Stimulated activated CD8-positive, alpha-beta memory T cell treated with anti-CD3 and anti-CD28 coated beads, Interleukin-15, amount 100 ng/mL, for 4 hours (primary cell): ENCODE measurements at regions not wholly inside any gene's neighbourhood (a gene's known extent, or its start where the extent isn't known, plus 50 kb on each side); places are given as distances from the start of the nearest gene placed in this dataset.
A peak's percentile ranks its signal among the peaks of the same experiment; 100 is the strongest.

Source experiments
- DNase-seq, 2 donors: peaks; one replicate each; pipeline ENCODE4 v3.0.0-alpha.2; 2020; ENCODE audit warnings: low read depth in 2 of 2

DNA sequence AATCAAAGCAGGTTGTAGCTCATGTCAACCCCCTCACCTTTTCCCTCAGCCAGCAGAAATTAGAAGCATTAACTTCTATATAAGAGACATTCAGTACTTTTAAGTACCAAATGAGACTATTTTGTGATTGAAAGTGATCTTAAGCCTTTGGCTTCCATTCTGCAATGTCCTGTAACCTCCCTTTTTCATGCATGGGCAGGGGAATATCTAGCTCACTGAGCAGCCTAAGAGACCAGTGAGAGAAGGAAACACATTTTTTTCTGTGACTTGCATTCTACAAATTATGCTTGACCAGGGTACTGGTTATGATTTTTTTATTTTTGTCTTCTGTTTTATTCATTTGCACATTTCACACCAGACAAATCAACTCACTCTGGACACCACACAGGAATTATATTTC is 369.6 kb downstream of the KCTD12 start:
- no peak for DNase-seq

- no peak for DNase-seq
Observed at GRCh38 chr13:76516013-76516412, 370.2 kb downstream of the KCTD12 start.

- no peak for DNase-seq
Observed at GRCh38 chr13:76512721-76513145, 373.5 kb downstream of the KCTD12 start.

DNA sequence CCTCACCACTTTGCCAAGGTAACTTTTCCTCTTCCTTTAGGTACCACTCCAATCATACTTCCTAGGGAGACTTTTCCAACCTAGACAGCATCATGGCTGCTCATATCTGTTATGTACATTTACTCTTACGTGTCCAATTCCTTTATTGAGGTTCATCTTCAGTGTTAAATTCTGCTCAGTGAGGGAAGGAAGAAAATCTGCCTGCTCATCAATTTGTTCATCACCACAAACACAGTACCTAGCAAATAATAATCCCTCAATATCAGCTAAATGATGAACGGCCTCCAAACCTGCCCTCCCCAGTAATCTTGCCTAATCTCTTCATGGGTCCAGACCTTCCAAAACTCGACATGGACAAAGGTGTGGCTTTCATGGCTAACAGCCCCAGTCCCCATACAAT is 380.8 kb downstream of the KCTD12 start:
- no peak for DNase-seq

DNA sequence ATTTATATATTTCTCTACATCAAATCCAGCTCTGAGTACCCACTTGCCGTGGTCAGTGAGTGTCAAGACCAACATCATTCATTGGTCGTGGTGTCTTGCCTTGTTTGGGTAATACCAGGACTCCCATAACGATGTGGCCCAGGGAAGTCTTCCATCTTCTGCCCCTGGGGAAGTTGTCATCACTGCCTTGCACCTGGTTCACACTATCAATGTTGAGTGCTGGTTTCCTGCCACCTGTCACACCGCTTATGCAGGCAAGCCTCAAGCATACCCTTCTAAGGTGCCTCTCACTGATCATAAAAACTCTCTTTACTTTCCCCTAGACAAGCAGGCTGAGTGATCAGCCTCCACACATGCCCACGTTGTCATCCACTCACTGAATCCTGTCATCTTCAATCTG is 382.4 kb downstream of the KCTD12 start:
- no peak for DNase-seq

DNA sequence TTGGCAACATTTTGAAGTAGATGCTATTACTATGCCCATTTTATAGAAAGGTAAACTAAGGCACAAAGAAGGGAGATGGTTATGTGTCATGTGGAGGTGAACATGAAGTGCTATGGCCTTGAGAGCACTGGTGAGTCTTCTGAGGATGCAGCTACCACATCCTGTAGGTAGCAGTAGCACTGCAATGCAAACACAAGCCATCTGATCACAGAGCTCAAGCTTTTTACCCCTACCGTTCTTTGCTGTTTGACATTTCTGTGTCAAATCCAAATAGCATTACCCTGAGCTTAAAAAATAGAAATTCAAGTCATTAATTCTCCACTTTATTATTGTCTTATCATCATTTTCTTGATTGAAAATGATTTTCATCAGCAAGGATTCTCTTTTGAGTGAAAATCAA is 382.9 kb downstream of the KCTD12 start:
- no peak for DNase-seq

- no peak for DNase-seq
Observed at GRCh38 chr13:76500894-76501293, 385.3 kb downstream of the KCTD12 start.

DNA sequence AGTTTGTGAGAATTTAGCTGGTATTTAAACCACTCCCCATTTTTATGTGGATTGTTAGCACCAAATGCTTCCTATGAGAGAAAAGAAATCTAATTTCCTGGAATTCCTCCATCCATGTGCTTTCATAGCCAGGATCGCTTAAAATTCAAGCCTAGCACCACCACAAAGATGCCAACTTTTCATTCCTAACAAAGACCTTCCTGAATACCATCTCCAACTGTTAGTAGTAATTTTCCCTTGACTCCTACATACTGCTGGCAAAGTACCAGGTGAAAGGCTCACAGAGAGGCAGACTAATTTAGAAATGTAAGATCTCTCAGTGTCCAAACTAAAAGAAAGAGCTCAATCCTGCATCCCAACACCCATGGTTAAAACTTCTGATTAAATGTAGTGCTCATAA is 386.3 kb downstream of the KCTD12 start:
- no peak for DNase-seq

DNA sequence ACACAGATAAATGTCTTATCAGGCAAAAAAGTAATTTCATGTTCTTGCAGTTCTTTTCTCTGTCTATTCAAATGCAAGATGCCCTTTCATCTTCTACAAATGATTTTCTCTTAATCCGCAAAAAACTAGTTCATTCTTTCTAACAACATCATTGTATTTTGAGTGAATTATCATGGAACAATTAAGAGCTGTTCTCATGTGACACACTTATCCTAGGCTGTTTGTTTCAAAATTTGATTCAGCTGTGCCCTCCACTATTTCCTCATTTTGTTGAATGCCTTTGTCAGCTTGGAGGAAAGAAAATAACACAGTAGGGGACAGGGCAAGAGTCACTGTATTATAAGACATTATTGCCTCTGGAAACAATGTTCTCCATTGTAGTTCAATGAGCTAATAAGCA is 396.9 kb downstream of the KCTD12 start:
- DNase-seq: no peak

DNA sequence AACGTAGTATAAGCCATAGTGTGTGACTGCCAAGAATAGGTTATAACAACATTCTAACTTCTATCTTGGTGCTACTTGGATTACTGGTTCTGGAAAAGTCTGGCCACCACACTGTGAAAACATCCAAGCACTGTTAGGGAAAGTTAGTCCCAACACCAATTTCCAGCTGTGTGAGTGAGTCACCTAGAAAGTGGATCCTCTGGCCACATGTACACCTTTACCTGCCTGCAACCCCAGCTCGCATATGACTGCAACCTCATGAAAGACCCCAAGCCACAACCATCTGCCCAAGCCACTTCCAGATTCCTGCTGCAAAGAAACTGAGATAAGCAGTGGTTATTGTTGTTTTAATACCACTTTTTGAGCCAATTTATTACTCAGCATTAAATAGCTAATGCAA is 404.5 kb downstream of the KCTD12 start:
- no peak for DNase-seq

GRCh38 chr13:76474966-76475365 is 411.2 kb downstream of the KCTD12 start:
- no peak for DNase-seq

GRCh38 chr13:76474356-76474755 is 411.8 kb downstream of the KCTD12 start:
- no peak for DNase-seq

- peak in 1 of 2 donors; percentile 42 for DNase-seq
Observed at GRCh38 chr13:76473552-76474134, 412.6 kb downstream of the KCTD12 start.

DNA sequence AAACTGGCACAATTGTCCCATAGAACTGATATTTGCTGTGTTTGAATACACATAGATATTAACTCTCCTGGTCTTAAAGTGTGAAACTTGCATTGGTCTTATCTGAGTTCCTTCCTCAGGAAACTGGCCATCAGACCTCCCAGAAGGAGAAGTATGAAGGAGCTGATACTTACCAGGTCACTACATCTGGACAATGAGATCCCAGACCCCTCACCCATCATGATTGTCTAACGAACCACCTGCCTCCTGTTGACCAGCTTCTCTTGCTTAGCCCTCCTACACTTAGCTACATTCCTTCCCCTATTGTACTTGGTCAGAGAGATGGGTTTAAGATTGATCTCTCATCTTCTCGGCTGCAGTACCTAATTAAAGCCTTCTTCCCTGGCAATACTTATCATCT is 413.3 kb downstream of the KCTD12 start:
- DNase-seq: no peak

DNA sequence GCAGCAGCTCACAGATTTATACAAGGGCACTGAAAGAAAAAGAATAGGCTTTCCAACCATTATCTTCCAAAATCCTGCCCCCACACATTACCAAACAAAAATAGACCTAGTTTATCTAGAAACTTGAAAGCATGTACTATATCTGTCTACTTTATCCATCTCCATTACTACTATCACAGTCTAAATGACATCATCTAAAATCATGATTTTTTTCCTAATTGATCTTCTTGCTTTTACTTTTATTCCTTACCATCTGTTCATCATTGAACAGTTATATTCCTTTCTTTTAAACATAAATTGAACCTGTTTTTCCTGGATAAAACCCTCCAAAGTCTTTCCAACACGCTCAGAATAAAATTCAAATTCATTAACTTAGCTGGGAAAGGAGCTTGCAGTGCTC is 414.7 kb downstream of the KCTD12 start:
- DNase-seq: no peak

GRCh38 chr13:76470991-76471390 is 415.2 kb downstream of the KCTD12 start:
- no peak for DNase-seq

- no peak for DNase-seq
Observed at GRCh38 chr13:76466043-76466442, 420.2 kb downstream of the KCTD12 start.

DNA sequence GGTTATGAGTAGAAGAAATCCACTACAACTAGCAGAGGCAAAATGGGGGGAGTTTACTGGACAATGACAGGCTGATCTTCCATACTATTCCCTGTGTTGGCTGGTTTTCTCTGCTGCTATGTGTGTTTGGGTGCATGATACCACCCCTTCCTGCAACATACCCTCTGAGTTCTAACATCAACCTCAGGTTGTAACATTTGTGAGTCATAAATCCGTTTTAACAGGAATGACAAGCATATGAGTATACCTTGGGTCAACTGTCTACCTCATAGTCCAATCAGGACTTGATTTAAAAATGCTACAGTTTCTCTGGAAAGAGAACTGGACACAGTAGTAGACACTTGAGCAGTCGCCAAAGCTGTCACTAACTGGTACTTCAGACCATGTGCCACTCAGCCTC is 422.9 kb downstream of the KCTD12 start:
- no peak for DNase-seq

DNA sequence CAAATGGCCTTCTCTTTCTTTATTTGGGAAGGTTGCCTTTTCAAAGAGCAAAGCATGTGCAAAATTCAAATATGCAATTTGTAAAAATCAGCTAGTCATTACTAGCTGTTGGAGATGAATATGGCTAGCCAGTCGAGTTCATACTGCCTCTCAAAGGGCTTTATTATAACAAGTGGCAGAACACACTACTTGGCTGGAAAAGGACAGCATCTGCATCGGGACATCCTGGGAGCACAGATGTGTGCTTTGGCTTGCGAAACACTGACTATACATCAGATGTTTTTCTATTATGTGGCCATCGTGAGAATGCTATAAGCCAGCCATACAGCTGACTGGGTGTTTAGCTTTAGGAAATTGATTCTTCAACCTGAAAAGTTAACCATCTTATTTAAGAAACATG is 424.2 kb downstream of the KCTD12 start:
- DNase-seq: no peak

- no peak for DNase-seq
Observed at GRCh38 chr13:76461484-76461883, 424.7 kb downstream of the KCTD12 start.

DNA sequence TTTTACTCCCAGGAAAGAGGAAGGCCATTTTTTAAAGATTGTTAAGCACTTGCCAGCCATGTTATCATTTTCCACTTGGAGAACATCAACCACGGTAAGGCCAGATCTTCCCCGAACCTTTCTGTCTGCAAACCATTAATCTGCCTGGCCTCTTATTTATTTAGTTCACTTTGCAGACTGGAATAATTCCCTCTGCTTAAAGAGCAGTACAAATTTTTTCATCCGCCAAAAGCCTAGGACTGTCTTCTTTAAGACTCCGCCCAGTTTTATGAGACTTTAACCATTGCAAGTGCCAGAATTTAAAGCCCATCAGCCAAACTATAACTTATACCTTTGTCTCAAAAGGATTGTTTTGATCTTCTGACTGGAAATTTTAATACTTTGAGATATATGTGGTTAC is 426.3 kb downstream of the KCTD12 start:
- no peak for DNase-seq

GRCh38 chr13:76455960-76456359 is 430.2 kb downstream of the KCTD12 start:
- no peak for DNase-seq

DNA sequence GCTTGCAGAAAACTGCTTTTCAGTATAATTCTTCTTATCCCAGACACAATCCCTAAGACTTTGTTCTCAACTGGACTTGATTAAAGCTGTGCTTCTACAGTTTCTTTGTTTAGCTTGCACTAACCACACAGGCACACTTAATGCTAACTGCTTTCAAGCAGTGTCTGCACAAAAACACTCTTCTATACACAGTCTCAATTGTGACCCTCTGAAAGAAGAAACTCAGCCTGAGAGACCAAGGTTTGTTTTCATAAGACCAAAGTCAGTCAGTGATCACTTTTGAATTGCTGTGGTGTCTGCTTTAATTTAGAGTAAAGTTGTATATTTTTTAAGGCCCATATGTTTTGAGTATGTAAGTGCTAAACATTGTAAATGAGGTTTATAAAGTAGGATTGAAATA is 431.2 kb downstream of the KCTD12 start:
- no peak for DNase-seq

- DNase-seq: no peak
Observed at GRCh38 chr13:76449716-76450115, 436.5 kb downstream of the KCTD12 start.

- no peak for DNase-seq
Observed at GRCh38 chr13:76446191-76446590, 440.0 kb downstream of the KCTD12 start.
